Uterus (tissue), 3 donors: ENCODE measurements at regions not wholly inside any gene's neighbourhood (a gene's known extent, or its start where the extent isn't known, plus 50 kb on each side); places are given as distances from the start of the nearest gene placed in this dataset.

ENCODE experiments used
- DNase-seq, 2 donors: peaks; one replicate each; pipeline ENCODE4 v3.0.0-alpha.2; 2019 to 2020
- H3K27ac ChIP-seq, 2 donors: fragments of 200-600 bp; sonication (generic); 1 replicate in 1 of 2; 2 replicates in 1 of 2; pipeline ENCODE4 v1.5.1; 2016 to 2018
- H3K27me3 ChIP-seq, 2 donors: fragments of 200-600 bp; sonication (generic); one replicate each; pipeline ENCODE4 v1.5.1; 2018 to 2019; ENCODE audit warnings: control low read depth in 1 of 2
- H3K36me3 ChIP-seq, 2 donors: fragments of 200-600 bp; sonication (generic); one replicate each; pipeline ENCODE4 v1.5.1; 2019; ENCODE audit warnings: control low read depth in 1 of 2
- H3K4me1 ChIP-seq, 2 donors: fragments of 200-600 bp; sonication (generic); one replicate each; pipeline ENCODE4 v1.5.1; 2018 to 2019; ENCODE audit warnings: control low read depth in 1 of 2
- H3K4me3 ChIP-seq, 2 donors: fragments of 200-600 bp; sonication (generic); 1 replicate in 1 of 2; 2 replicates in 1 of 2; pipeline ENCODE4 v1.5.1; 2018 to 2019; ENCODE audit warnings: mild to moderate bottlenecking in 1 of 2
- H3K9me3 ChIP-seq, 2 donors: fragments of 200-600 bp; sonication (generic); one replicate each; pipeline ENCODE4 v1.5.1; 2019; ENCODE audit warnings: control low read depth in 1 of 2
- POLR2A ChIP-seq, 2 donors: fragments of 450-650 bp; IDR thresholded peaks; one replicate each; pipeline ENCODE4 v1.6.1; 2016; ENCODE audit warnings: antibody characterized with exemption in 2 of 2, mild to moderate bottlenecking in 1 of 2, moderate library complexity in 1 of 2
- intact Hi-C: fragments of 100-400 bp; cut with DNase I; formaldehyde crosslinking; loops from one replicate; pipeline ENCODE4 v1.15.1; 2023; ENCODE audit warnings: low total_unique reads
- TF ChIP-seq, protein P1 (sequence below), 4 experiments: fragments of 200-600 bp in 2 of 4; fragments of 450-650 bp in 2 of 4; sonication (generic) in 2 of 4; IDR thresholded peaks; one replicate each; pipeline ENCODE4 v1.5.1; 2016 to 2019; ENCODE audit warnings: antibody characterized with exemption in 4 of 4, mild to moderate bottlenecking in 2 of 4, moderate library complexity in 1 of 4
- donor health status: DM: yes; HTN: yes; CAD: no.

DNA sequence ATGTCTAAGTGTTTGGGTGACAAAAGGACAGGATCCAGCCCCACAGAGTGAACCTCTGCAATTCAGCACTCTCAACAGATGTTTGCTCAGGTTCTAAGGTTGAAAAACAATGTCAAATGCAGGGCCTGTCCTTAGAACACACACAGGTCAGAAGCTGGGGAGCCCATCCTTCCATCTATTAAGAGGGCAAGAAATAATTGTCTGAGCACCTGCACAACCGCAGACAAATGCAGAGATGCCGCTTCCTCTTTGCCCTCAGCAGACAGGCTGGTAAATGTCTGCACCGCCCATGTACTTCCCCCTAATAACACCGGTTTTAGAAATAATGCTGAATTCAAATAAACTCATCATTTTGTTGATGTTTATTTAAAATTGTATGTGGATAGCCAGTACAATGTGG lies 414.5 kb upstream of the ADAMTS16 start:
- DNase-seq = no peak
- Histone ChIP-seq H3K27me3 (no peaks in the 10 kb centered on the region), H3K27ac (no peak overlapping the region), H3K4me3 (no peak overlapping the region), H3K4me1 (no peaks in the 10 kb centered on the region), H3K36me3 (no peaks in the 10 kb centered on the region), H3K9me3 (no peaks in the 10 kb centered on the region)
- intact Hi-C loops = no loop called here
- TF ChIP-seq, protein P1, sequence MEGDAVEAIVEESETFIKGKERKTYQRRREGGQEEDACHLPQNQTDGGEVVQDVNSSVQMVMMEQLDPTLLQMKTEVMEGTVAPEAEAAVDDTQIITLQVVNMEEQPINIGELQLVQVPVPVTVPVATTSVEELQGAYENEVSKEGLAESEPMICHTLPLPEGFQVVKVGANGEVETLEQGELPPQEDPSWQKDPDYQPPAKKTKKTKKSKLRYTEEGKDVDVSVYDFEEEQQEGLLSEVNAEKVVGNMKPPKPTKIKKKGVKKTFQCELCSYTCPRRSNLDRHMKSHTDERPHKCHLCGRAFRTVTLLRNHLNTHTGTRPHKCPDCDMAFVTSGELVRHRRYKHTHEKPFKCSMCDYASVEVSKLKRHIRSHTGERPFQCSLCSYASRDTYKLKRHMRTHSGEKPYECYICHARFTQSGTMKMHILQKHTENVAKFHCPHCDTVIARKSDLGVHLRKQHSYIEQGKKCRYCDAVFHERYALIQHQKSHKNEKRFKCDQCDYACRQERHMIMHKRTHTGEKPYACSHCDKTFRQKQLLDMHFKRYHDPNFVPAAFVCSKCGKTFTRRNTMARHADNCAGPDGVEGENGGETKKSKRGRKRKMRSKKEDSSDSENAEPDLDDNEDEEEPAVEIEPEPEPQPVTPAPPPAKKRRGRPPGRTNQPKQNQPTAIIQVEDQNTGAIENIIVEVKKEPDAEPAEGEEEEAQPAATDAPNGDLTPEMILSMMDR (IDR thresholded peaks at IDR 0.05) = no peak
- TF ChIP-seq POLR2A (IDR thresholded peaks at IDR 0.05) = no peak

DNA sequence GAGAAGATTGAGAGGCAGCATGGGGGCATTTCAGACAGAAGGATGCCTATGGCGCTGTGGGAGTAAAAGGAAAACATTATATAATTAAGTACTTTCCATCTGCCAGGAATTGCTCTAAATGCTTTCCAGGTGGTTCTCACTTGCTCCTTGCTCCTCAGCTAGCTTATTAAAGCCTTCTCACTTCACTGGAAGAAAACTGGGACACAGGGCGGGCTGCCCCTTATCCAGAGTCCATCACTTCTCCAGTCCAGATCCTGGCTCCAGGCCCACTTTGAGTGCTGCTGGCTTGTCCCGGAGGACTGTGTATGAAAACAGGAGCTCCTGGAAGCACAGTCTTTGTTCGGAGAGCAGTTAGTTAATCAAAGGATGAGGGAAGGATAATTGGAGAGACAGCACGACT lies 409.9 kb upstream of the ADAMTS16 start:
- intact Hi-C loops = no loop called here
- Histone ChIP-seq H3K9me3 (no peaks in the 10 kb centered on the region), H3K36me3 (no peaks in the 10 kb centered on the region), H3K4me1 (no peaks in the 10 kb centered on the region), H3K27me3 (no peaks in the 10 kb centered on the region), H3K27ac (no peak overlapping the region), H3K4me3 (no peak overlapping the region)
- TF ChIP-seq, protein P1 (IDR thresholded peaks at IDR 0.05) = no peak
- TF ChIP-seq POLR2A (IDR thresholded peaks at IDR 0.05) = no peak
- no peak for DNase-seq

DNA sequence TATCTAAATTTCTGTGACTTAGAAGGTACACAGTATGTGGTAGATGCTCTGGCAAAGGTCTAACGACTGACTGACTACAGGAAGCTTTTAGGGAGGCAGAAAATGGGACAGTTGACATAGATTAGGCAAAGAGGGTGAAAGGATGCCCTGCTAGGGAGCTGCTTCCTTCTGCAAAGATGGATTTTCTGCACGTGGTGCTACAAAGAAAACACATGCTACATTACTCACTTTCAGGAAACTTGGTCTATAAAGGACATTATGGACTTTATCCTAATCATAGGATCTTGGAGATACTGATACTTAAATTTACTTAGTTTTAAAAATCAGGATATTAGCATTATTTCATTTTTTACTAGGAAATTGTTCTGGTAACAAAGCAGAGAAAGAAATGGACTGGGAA lies 405.8 kb upstream of the ADAMTS16 start:
- DNase-seq = no peak
- no peak overlapping the region for H3K27ac ChIP-seq
- no peak overlapping the region for H3K4me3 ChIP-seq
- H3K36me3 ChIP-seq = no peaks in the 10 kb centered on the region
- no peak for TF ChIP-seq POLR2A (IDR thresholded peaks at IDR 0.05)
- TF ChIP-seq, protein P1 (IDR thresholded peaks at IDR 0.05) = no peak
- no peaks in the 10 kb centered on the region for H3K9me3 ChIP-seq
- H3K27me3 ChIP-seq = no peaks in the 10 kb centered on the region
- intact Hi-C loops = no loop called here
- no peaks in the 10 kb centered on the region for H3K4me1 ChIP-seq

DNA sequence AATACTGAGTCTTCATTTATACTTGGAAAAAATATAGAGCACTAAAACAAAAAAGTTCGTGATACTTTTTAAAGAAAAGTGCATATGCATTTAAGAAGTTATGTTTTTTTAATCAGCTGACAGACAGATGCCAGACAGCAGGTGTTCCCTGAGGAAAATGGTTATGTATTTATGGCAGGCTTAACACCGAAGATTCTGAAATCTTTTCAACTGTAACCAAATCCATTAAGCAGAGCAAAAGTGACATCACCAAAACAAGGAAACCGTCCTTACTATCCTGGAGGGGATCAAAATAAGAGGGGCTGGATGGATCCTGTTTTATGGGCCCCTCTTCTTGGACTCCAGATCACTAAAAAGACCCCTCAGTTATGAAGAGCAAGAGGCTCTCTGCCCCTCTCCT lies 404.9 kb upstream of the ADAMTS16 start:
- no peaks in the 10 kb centered on the region for H3K9me3 ChIP-seq
- no peaks in the 10 kb centered on the region for H3K36me3 ChIP-seq
- DNase-seq = no peak
- intact Hi-C loops = no loop called here
- H3K4me1 ChIP-seq = no peaks in the 10 kb centered on the region
- TF ChIP-seq POLR2A (IDR thresholded peaks at IDR 0.05) = no peak
- TF ChIP-seq, protein P1 (IDR thresholded peaks at IDR 0.05) = no peak
- H3K27ac ChIP-seq = no peak overlapping the region
- no peak overlapping the region for H3K4me3 ChIP-seq
- H3K27me3 ChIP-seq = no peaks in the 10 kb centered on the region

DNA sequence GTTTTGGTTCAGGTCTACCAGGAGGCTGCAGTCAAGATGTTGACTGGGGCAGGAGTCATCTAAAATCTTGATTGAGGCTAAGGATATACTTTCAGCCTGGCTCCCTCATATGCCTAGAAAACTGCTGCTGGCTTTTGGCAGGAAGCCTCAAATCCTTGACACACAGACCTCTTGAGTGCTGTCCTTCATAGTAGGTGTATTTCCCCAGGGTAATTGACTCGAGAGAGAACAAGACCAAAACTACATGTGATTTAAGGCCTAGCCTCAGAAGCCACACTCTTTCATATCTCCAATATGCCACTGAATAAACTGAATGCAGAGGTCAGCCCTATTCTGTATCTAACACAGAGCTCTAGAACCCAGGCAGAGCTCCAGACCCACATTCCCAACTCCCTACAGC lies 402.3 kb upstream of the ADAMTS16 start:
- no peak for TF ChIP-seq POLR2A (IDR thresholded peaks at IDR 0.05)
- TF ChIP-seq, protein P1 (IDR thresholded peaks at IDR 0.05) = no peak
- no peak for DNase-seq

More for the DNA sequence above, 402.3 kb upstream of the ADAMTS16 start:
- no peaks in the 10 kb centered on the region for H3K4me1 ChIP-seq
- H3K4me3 ChIP-seq = no peak overlapping the region
- H3K9me3 ChIP-seq = no peaks in the 10 kb centered on the region
- H3K27me3 ChIP-seq = no peaks in the 10 kb centered on the region
- H3K36me3 ChIP-seq = no peaks in the 10 kb centered on the region
- intact Hi-C loops = no loop called here
- H3K27ac ChIP-seq = no peak overlapping the region
